ENCODE measurements at regions not wholly inside any gene's neighbourhood (a gene's known extent, or its start where the extent isn't known, plus 50 kb on each side); places are given as distances from the start of the nearest gene placed in this dataset.

GRCh38 chr15:75134748-75135147 lies 66.9 kb upstream of the C15orf39 start:
- no peak for DNase-seq (ENCODE audit: low read depth)

GRCh38 chr15:75136118-75136517 lies 65.6 kb upstream of the C15orf39 start:
- no peak for DNase-seq (ENCODE audit: low read depth)

- no peak for DNase-seq (ENCODE audit: low read depth)
Observed at GRCh38 chr15:75136758-75137157, 64.9 kb upstream of the C15orf39 start.

- no peak for DNase-seq (ENCODE audit: low read depth)
Observed at GRCh38 chr15:75138016-75138999, 63.4 kb upstream of the C15orf39 start.

- DNase-seq (ENCODE audit: low read depth), result no peak
Observed at GRCh38 chr15:75140080-75140879, 61.4 kb upstream of the C15orf39 start.

- DNase-seq (ENCODE audit: low read depth), result no peak
Observed at GRCh38 chr15:75142499-75142898, 59.2 kb upstream of the C15orf39 start.

GRCh38 chr15:75143738-75144334 lies 57.8 kb upstream of the C15orf39 start:
- DNase-seq (ENCODE audit: low read depth), result no peak

- DNase-seq (ENCODE audit: low read depth), result no peak
Observed at GRCh38 chr15:75145027-75145841, 56.4 kb upstream of the C15orf39 start.

- DNase-seq (ENCODE audit: low read depth), result no peak
Observed at GRCh38 chr15:75148280-75148679, 53.4 kb upstream of the C15orf39 start.

GRCh38 chr15:75149867-75150709 lies 51.6 kb upstream of the C15orf39 start:
- no peak for DNase-seq (ENCODE audit: low read depth)

- no peak for DNase-seq (ENCODE audit: low read depth)
Observed at GRCh38 chr15:75151214-75152128, 50.2 kb upstream of the C15orf39 start.
